Fibroblast of the aortic adventitia (primary cell): ENCODE measurements at regions not wholly inside any gene's neighbourhood (a gene's known extent, or its start where the extent isn't known, plus 50 kb on each side); places are given as distances from the start of the nearest gene placed in this dataset.

Source experiments
- DNase-seq: peaks from one replicate; pipeline ENCODE4 v3.0.0-alpha.2; 2010; ENCODE audit warnings: low read depth
- H3K4me3 ChIP-seq: 2 replicates; pipeline ENCODE4 v1.5.1; 2011; ENCODE audit warnings: low read depth, mild to moderate bottlenecking, control low read depth, low read length, moderate library complexity
- TF ChIP-seq, protein P1 (sequence below): IDR thresholded peaks from 2 replicates; pipeline ENCODE4 v1.5.1; 2011; ENCODE audit warnings: mild to moderate bottlenecking, low read length, control low read depth, inconsistent platforms; ENCODE audit not compliant: insufficient read depth

DNA sequence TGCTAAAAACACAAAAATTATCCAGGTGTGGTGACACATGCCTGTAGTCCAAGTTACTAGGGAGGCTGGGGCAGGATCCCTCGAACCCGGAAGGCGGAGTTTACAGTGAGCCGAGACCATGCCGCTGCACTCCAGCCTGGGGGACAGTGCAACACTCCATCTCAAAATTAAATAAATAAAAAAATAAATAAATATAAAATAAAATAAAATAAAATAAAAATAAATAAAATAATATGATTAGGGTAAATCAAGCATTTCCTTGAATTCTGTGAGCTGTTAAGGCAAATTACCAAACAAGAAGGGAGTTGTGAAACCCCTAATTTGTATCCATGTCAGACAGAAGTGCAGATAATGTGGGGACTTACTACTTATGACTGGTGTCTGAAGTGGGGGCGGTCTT is 1928.9 kb upstream of the IGFBP7 start:
- DNase-seq: no peak
- TF ChIP-seq, protein P1, sequence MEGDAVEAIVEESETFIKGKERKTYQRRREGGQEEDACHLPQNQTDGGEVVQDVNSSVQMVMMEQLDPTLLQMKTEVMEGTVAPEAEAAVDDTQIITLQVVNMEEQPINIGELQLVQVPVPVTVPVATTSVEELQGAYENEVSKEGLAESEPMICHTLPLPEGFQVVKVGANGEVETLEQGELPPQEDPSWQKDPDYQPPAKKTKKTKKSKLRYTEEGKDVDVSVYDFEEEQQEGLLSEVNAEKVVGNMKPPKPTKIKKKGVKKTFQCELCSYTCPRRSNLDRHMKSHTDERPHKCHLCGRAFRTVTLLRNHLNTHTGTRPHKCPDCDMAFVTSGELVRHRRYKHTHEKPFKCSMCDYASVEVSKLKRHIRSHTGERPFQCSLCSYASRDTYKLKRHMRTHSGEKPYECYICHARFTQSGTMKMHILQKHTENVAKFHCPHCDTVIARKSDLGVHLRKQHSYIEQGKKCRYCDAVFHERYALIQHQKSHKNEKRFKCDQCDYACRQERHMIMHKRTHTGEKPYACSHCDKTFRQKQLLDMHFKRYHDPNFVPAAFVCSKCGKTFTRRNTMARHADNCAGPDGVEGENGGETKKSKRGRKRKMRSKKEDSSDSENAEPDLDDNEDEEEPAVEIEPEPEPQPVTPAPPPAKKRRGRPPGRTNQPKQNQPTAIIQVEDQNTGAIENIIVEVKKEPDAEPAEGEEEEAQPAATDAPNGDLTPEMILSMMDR: no peak
- no peak overlapping the region for H3K4me3 ChIP-seq

DNA sequence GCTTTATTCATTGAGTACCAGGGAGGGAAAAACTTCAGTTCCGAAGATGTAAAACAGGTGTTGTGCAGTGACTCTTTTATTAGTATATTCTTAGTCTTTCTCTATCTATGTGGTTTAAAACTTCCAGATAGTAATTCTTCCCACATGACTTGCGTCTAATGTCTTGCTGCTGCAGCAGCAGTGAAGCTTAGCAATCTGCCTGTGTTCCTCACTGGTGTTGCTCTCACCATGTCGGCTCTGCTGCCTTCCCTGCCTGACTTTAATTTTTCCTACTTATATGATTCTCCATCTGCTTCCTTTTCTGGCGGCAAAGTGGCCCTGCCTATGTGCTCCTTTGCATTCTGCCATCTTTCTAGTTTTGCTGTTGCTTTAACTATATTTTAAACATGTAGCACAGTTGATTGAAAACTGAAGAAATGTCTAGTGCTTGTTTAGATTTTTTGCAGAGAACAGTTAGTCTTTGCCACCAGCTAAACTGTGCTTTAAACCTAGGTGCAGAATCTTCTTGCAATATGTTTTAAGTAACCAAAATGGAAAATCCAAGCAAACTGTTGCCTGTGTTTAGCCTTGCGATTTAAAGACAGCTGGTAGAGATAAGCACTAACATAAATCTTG is 1934.2 kb upstream of the IGFBP7 start:
- TF ChIP-seq, protein P1: no peak
- H3K4me3 ChIP-seq: no peak overlapping the region
- DNase-seq: no peak

DNA sequence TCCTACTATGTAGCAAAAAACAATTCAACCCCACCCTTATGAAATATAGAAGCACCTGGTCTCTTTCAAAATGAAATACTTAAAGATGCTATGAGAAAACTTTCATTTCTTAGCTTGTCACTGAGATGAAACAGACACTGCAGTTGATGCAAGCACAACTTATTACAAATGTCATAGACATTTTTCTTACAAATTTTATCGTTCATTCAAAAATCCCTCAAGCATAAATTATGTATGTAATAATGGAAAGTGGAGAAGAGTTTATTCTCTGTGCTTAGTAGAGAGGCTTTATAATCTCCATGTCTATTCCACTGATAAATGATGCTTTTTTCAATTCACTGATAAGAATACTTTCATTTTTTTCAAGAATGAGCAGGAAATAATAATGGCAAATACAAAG is 1943.9 kb upstream of the IGFBP7 start:
- H3K4me3 ChIP-seq: no peak overlapping the region
- DNase-seq: no peak
- TF ChIP-seq, protein P1: no peak

DNA sequence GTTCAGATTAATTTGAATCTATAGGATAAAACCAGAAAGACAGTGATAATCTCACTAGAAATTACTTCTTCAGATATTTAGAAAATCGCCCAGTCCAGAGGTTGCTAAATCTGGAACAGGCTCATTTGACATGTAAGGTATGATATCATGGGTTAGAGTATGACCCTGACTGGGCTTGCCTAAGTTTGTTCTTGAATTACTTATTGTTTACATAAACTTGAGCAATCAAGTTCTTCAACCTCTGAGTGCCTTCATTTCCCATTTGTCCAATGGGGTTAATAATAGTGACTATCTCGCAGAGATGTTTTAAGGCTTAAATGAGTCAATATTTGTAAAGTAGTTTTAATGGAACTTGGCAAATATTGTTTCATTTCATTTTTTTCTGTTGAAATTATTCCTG is 1947.6 kb upstream of the IGFBP7 start:
- DNase-seq: no peak
- no peak overlapping the region for H3K4me3 ChIP-seq
- TF ChIP-seq, protein P1: no peak

DNA sequence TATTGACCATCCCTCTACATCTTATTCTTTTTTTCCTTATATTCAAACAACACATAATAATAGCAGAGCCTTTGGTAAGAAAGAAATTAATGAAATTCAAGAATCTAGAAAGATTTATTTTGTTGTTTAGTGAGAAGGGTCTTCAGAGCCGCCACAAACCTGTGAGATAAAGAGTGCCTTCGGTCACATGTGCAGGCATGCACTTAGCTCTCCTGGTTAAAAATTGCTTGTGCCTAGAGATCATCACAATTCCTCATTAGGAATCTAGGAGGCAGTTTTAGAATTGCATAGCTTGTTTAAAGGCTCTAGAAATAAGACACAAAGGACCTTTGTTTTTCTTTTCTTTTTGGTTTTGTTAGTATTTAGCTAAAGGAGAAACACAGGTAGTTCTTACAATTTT is 1948.4 kb upstream of the IGFBP7 start:
- no peak overlapping the region for H3K4me3 ChIP-seq
- TF ChIP-seq, protein P1: no peak
- no peak for DNase-seq

DNA sequence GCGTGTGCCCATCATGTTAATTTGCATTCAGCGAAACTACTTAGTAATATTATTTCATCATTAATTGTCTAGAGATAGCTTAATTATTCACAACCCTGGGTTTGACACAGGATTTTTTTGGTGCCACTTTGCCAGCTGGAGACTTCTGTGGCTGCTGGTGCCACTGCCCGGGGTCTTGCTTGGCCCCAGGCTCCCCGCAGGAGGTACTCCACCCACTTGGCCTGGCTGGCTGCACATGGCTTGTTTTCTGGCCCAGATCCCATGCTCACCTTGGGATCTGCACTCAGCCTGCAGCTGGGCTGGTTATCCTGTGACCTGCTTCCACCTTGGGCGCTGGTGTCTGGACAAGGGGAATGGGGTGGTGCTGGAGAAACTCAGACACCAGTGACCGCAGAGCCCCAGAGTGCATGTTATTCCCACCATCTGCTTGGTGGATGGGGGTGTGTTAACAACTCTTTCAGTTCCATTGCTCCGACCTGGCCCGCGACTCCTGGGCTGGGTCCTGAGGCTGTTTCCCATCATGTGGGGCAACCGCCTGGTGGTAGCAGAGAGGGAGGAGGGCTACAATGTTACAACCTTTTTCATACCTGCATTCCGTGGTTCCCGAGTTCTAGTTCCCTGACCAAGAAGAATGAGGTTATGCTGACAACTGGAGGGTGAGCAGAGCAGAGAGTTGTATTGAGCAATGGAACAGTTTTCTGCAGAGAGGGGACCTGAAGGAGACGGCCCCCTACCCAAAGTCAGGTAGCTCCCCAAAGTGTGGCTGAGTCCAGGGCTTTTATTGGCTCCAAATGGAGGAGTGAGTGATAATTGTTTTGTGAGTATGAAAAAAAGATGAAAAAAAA is 1950.0 kb upstream of the IGFBP7 start:
- DNase-seq: no peak
- TF ChIP-seq, protein P1: no peak
- no peak overlapping the region for H3K4me3 ChIP-seq

DNA sequence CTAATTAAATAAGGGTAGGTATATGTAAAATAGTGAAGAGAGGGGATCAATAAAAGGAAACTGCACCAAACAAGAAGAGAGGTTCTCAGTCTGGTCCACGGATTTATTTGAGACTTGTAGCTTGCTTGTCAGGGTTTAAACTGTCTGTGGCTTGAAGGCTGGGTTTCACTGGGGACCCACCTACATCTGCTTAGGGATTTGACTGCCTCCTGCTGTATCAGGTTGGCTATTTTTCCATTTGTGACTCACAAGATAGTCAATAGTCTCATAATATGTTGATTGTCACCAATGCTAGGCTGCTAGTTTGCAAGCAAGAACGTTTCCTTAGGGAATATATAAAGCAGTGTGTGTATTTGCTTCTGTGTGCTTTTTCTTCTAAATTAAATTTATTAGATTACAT is 1950.7 kb upstream of the IGFBP7 start:
- no peak for DNase-seq
- H3K4me3 ChIP-seq: no peak overlapping the region
- TF ChIP-seq, protein P1: no peak
